HEK293 (cell line): ENCODE measurements at regions not wholly inside any gene's neighbourhood (a gene's known extent, or its start where the extent isn't known, plus 50 kb on each side); places are given as distances from the start of the nearest gene placed in this dataset.

Source experiments
- RBAK ChIP-seq: fragments of 450-650 bp; formaldehyde crosslinking; IDR thresholded peaks from 2 replicates; pipeline ENCODE4 v1.5.1; 2016; ENCODE audit warnings: missing biosample characterization, missing genetic modification characterization
- ZBTB7A ChIP-seq: fragments of 450-650 bp; formaldehyde crosslinking; IDR thresholded peaks from 2 replicates; pipeline ENCODE4 v1.5.1; 2016; ENCODE audit warnings: low read depth, missing biosample characterization, missing genetic modification characterization
- ZNF19 ChIP-seq: fragments of 450-650 bp; formaldehyde crosslinking; IDR thresholded peaks from 2 replicates; pipeline ENCODE4; 2016; ENCODE audit warnings: missing biosample characterization, missing genetic modification characterization, low read depth
- ZNF48 ChIP-seq: fragments of 450-650 bp; formaldehyde crosslinking; IDR thresholded peaks from 2 replicates; pipeline ENCODE4 v1.5.1; 2016; ENCODE audit warnings: missing biosample characterization, missing genetic modification characterization
- TF ChIP-seq, protein P1 (sequence below): fragments of 450-650 bp; formaldehyde crosslinking; IDR thresholded peaks from 2 replicates; pipeline ENCODE4 v1.5.1; 2016; ENCODE audit warnings: missing biosample characterization, missing genetic modification characterization, low read depth
- TF ChIP-seq, protein P2 (sequence below): fragments of 450-650 bp; formaldehyde crosslinking; IDR thresholded peaks from 2 replicates; pipeline ENCODE4 v1.5.1; 2016; ENCODE audit warnings: missing biosample characterization, missing genetic modification characterization

DNA sequence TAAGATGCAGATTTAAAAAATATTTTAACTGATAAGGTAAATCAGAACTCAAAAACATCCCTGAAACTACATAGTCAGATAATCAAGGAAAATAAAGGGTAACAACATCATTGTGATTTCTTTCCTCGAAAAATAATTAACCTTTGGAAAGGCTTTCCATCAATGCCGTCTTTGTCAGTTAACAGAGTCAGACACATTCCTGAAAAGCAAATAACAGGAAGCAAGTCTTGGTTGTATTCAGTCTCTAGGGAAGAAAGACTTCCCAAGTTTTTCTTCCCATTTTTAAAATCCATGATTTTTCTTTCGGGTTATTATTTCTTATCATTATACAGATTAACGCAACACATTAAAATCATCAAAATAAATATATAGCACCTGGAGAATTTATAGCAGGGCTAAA is 256.4 kb upstream of the CDH6 start:
- TF ChIP-seq, protein P1, sequence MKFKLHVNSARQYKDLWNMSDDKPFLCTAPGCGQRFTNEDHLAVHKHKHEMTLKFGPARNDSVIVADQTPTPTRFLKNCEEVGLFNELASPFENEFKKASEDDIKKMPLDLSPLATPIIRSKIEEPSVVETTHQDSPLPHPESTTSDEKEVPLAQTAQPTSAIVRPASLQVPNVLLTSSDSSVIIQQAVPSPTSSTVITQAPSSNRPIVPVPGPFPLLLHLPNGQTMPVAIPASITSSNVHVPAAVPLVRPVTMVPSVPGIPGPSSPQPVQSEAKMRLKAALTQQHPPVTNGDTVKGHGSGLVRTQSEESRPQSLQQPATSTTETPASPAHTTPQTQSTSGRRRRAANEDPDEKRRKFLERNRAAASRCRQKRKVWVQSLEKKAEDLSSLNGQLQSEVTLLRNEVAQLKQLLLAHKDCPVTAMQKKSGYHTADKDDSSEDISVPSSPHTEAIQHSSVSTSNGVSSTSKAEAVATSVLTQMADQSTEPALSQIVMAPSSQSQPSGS (tag by site-specific recombination), result no peak
- no peak for TF ChIP-seq ZNF48
- TF ChIP-seq, protein P2, sequence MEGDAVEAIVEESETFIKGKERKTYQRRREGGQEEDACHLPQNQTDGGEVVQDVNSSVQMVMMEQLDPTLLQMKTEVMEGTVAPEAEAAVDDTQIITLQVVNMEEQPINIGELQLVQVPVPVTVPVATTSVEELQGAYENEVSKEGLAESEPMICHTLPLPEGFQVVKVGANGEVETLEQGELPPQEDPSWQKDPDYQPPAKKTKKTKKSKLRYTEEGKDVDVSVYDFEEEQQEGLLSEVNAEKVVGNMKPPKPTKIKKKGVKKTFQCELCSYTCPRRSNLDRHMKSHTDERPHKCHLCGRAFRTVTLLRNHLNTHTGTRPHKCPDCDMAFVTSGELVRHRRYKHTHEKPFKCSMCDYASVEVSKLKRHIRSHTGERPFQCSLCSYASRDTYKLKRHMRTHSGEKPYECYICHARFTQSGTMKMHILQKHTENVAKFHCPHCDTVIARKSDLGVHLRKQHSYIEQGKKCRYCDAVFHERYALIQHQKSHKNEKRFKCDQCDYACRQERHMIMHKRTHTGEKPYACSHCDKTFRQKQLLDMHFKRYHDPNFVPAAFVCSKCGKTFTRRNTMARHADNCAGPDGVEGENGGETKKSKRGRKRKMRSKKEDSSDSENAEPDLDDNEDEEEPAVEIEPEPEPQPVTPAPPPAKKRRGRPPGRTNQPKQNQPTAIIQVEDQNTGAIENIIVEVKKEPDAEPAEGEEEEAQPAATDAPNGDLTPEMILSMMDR (tag by site-specific recombination), result no peak
- no peak for TF ChIP-seq ZBTB7A (tag by site-specific recombination)
- no peak for TF ChIP-seq ZNF19 (tag by site-specific recombination)
- TF ChIP-seq RBAK, result no peak
